Testis (tissue), 2 donors: ENCODE measurements at regions not wholly inside any gene's neighbourhood (a gene's known extent, or its start where the extent isn't known, plus 50 kb on each side); places are given as distances from the start of the nearest gene placed in this dataset.

ENCODE experiments used
- CTCF ChIP-seq, 3 experiments: fragments of 450-650 bp in 2 of 3; fragments of 200-600 bp in 1 of 3; sonication (generic) in 1 of 3; IDR thresholded peaks; one replicate each; pipeline ENCODE4 v1.5.1; 2016 to 2019; ENCODE audit warnings: antibody characterized with exemption in 3 of 3, mild to moderate bottlenecking in 2 of 3, moderate library complexity in 1 of 3
- POLR2A ChIP-seq: fragments of 450-650 bp; IDR thresholded peaks from one replicate; pipeline ENCODE4 v1.6.1; 2017; ENCODE audit warnings: antibody characterized with exemption, mild to moderate bottlenecking, moderate library complexity

GRCh38 chr7:12017046-12017445 is 185.0 kb upstream of the THSD7A start:
- TF ChIP-seq POLR2A (no peak), CTCF (IDR thresholded peaks at IDR 0.05) (no peak)
